GM18861 (cell line): ENCODE measurements at regions not wholly inside any gene's neighbourhood (a gene's known extent, or its start where the extent isn't known, plus 50 kb on each side); places are given as distances from the start of the nearest gene placed in this dataset.

Experiments
- ATAC-seq: cut with Tn5 transposase; IDR thresholded peaks from one replicate; pipeline ENCODE4 v1.9.1; 2021; ENCODE audit not compliant: unreplicated experiment

GRCh38 chr4:161237495-161237894 is 926.3 kb downstream of the FSTL5 start:
- ATAC-seq = no peak

- ATAC-seq = no peak
These were observed 938.5 kb downstream of the FSTL5 start for GRCh38 chr4:161225327-161225726.

GRCh38 chr4:161222889-161223288 is 940.9 kb downstream of the FSTL5 start:
- no peak for ATAC-seq

- ATAC-seq = no peak
These were observed 955.2 kb downstream of the FSTL5 start for GRCh38 chr4:161208564-161208963.

GRCh38 chr4:161206528-161207080 is 957.2 kb downstream of the FSTL5 start:
- ATAC-seq = no peak

- ATAC-seq = no peak
These were observed 959.9 kb downstream of the FSTL5 start for GRCh38 chr4:161203865-161204264.

- ATAC-seq = no peak
These were observed 965.9 kb downstream of the FSTL5 start for GRCh38 chr4:161197912-161198311.

- ATAC-seq = no peak
These were observed 966.3 kb downstream of the FSTL5 start for GRCh38 chr4:161197474-161197873.

- no peak for ATAC-seq
These were observed 974.3 kb downstream of the FSTL5 start for GRCh38 chr4:161189286-161190134.

- ATAC-seq = no peak
These were observed 975.2 kb downstream of the FSTL5 start for GRCh38 chr4:161188578-161188977.

- no peak for ATAC-seq
These were observed 976.2 kb downstream of the FSTL5 start for GRCh38 chr4:161187569-161187968.

GRCh38 chr4:161186750-161187149 is 977.0 kb downstream of the FSTL5 start:
- ATAC-seq = no peak

- ATAC-seq = no peak
These were observed 977.8 kb downstream of the FSTL5 start for GRCh38 chr4:161186012-161186411.

GRCh38 chr4:161183729-161184128 is 980.1 kb downstream of the FSTL5 start:
- ATAC-seq = no peak

- no peak for ATAC-seq
These were observed 980.9 kb downstream of the FSTL5 start for GRCh38 chr4:161182913-161183312.

GRCh38 chr4:161178310-161178709 is 985.5 kb downstream of the FSTL5 start:
- ATAC-seq = no peak

- no peak for ATAC-seq
These were observed 991.3 kb downstream of the FSTL5 start for GRCh38 chr4:161172396-161173026.

GRCh38 chr4:161167539-161167938 is 996.3 kb downstream of the FSTL5 start:
- ATAC-seq = no peak

GRCh38 chr4:161160718-161161117 is 1003.1 kb downstream of the FSTL5 start:
- ATAC-seq = no peak

- ATAC-seq = no peak
These were observed 1015.7 kb downstream of the FSTL5 start for GRCh38 chr4:161148051-161148450.

GRCh38 chr4:161143375-161143774 is 1020.4 kb downstream of the FSTL5 start:
- no peak for ATAC-seq

- no peak for ATAC-seq
These were observed 1029.0 kb downstream of the FSTL5 start for GRCh38 chr4:161134795-161135194.
